Dermis microvascular lymphatic vessel endothelial cell (primary cell): ENCODE measurements at regions not wholly inside any gene's neighbourhood (a gene's known extent, or its start where the extent isn't known, plus 50 kb on each side); places are given as distances from the start of the nearest gene placed in this dataset.
"Not testable (repeated sequence)": the region's sequence is repeated elsewhere in the genome, so short reads cannot be mapped to it uniquely, and the experiment has no call there.

Experiments used
- DNase-seq, 2 donors: peaks; one replicate each; pipeline versions ENCODE4 v3.0.0 to v3.0.0-alpha.2; 2010; ENCODE audit warnings: low read depth in 2 of 2

GRCh38 chrX:11836284-11836683, 78.2 kb downstream of the MSL3 start:
- DNase-seq = peak in 1 of 2 donors; percentile 30

DNA sequence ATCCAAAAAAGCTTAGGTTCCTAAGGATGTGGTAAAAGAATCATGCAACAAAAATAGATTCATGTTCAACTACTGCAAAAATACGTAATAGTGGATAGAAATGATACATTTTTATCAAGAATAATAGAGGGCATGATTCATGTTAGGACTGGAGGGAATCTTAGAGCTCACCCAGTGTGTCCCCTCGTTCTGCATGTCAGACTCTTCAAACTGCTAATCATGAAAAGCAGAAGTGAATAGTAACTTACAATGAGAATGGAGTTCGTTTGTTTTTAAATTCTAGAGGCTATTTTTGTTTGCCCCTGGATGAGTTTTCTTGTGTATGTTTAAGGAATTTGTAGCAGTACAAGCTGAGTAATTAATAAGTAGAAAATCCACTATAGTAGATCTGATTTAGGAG, 79.4 kb downstream of the MSL3 start:
- DNase-seq = no peak

- DNase-seq = no peak
These were observed 106.1 kb downstream of the MSL3 start for GRCh38 chrX:11864171-11864570.

GRCh38 chrX:11867610-11868345, 109.7 kb downstream of the MSL3 start:
- no peak for DNase-seq

- DNase-seq = no peak
These were observed 112.8 kb downstream of the MSL3 start for GRCh38 chrX:11870789-11871188.

GRCh38 chrX:11881485-11882170, 123.6 kb downstream of the MSL3 start:
- DNase-seq = no peak

- DNase-seq = peak in 1 of 2 donors; percentile 52
These were observed 128.7 kb downstream of the MSL3 start for GRCh38 chrX:11886745-11887144.

GRCh38 chrX:11887175-11887574, 129.1 kb downstream of the MSL3 start:
- no peak for DNase-seq

- DNase-seq = no peak
These were observed 130.4 kb downstream of the MSL3 start for GRCh38 chrX:11888421-11888820.

DNA sequence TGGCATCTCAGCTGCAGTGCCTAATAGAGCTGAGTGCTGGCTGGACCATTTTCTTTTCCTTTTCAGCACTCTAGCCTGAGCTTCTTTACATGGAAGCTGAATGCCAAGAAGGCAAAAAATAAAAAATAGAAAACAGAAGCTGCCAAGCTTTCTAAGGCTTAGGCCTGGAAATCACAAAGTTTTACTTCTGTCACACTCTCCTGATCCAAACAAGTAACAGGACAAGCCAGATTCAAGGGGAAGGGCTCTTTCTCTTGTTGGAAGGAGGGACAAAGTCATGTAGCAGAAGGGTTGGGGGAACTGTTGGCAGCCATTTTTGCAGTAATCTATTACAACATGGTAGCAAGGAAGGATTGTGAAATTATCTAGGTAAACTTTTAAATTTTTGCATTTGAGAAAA, 131.8 kb downstream of the MSL3 start:
- DNase-seq = no peak

- no peak for DNase-seq
These were observed 132.9 kb downstream of the MSL3 start for GRCh38 chrX:11890836-11891514.

GRCh38 chrX:11893933-11894710, 136.1 kb downstream of the MSL3 start:
- DNase-seq = no peak

- peak; percentile 83 for DNase-seq
These were observed 141.1 kb downstream of the MSL3 start for GRCh38 chrX:11899091-11899490.

- not testable (repeated sequence) for DNase-seq
These were observed 147.9 kb downstream of the MSL3 start for GRCh38 chrX:11905933-11906332.

- DNase-seq = peak; percentile 47 to 52
These were observed 150.3 kb downstream of the MSL3 start for GRCh38 chrX:11908371-11908770.

GRCh38 chrX:11913001-11913400, 155.0 kb downstream of the MSL3 start:
- DNase-seq = no peak

DNA sequence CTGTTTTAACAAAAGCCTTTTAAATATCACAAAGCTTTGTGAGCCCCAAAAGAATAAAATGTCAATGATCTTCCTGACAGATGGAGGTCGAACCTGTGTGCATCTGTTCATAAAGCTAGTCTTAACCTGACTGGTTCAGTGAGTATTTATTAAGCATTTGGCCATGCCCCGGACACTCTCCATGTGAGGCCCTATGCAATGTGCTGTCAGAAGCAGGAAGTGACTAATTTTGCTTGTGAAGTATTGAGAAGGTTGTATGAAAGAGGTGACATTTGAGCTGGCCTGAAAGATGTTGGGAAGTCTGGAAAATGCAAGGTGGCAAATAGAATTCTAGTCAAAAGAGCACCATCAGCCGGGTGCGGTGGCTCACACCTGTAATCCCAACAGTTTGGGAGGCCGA, 171.4 kb downstream of the MSL3 start:
- DNase-seq = peak; percentile 40 to 73

GRCh38 chrX:11932423-11932822, 174.4 kb downstream of the MSL3 start:
- DNase-seq = no peak

GRCh38 chrX:11934089-11934488, 176.1 kb downstream of the MSL3 start:
- DNase-seq = peak in 1 of 2 donors; percentile 45

DNA sequence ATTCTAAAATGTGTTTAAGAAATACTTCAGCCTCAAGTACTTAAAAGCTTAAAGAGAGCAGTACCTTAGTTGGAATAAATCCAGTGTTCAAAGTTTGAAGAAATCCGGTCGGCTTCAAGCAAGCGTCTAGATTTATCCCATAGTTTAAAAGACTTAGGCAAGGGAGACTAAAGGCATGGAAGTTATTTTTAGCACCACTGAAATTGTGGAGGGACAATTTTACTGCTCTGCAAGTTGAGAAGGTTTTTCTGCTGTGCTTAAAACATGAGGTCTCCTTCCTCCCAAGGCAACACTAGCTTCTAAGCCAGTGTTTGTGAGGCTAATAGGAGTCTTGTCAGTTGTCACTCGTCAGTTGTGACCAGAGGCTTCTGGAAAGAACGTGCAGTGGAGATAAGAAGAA, 183.5 kb downstream of the MSL3 start:
- DNase-seq = no peak

- DNase-seq = peak; percentile 11 to 59
These were observed 186.5 kb downstream of the MSL3 start for GRCh38 chrX:11944501-11944900.

- DNase-seq = peak in 1 of 2 donors; percentile 27
These were observed 189.0 kb upstream of the FRMPD4 start for GRCh38 chrX:11949291-11949690.
